Loucy (cell line): ENCODE measurements at regions not wholly inside any gene's neighbourhood (a gene's known extent, or its start where the extent isn't known, plus 50 kb on each side); places are given as distances from the start of the nearest gene placed in this dataset.

ENCODE experiments used
- CTCF ChIP-seq: fragments of 200-600 bp; sonication (generic); conservative IDR thresholded peaks from 2 replicates; pipeline ENCODE4 v1.5.1; 2014; ENCODE audit warnings: mild to moderate bottlenecking, antibody characterized with exemption, low read length
- EZH2phosphoT487 ChIP-seq: fragments of 200-600 bp; IDR thresholded peaks from 2 replicates; pipeline ENCODE4 v1.6.1; 2018; ENCODE audit warnings: antibody characterized with exemption, mild to moderate bottlenecking, moderate library complexity, borderline replicate concordance

GRCh38 chr12:90794212-90794611, 160.8 kb downstream of the CCER1 start:
- no peak for TF ChIP-seq CTCF
- no peak for TF ChIP-seq EZH2phosphoT487
